ENCODE measurements at regions not wholly inside any gene's neighbourhood (a gene's known extent, or its start where the extent isn't known, plus 50 kb on each side); places are given as distances from the start of the nearest gene placed in this dataset.
"Not testable (repeated sequence)": the region's sequence is repeated elsewhere in the genome, so short reads cannot be mapped to it uniquely, and the experiment has no call there.

DNA sequence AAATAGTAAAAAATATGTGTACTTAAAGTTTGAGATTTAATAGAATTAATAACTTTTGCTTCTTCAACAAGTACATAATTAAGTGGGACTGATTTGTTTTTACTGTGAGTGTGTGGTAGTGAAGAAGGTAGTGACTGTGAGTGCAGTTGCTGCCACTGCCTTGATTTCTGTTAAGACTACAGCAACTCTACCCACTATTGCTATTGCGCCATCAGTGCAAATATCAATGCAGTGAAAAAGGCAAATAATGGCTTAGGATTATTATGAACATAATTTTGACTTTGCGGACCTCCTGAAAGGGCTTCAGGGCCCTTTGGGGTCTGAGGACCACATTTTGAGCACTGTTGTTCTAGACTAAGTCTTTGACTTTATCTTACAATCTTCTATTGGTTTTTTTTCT, 112.0 kb upstream of the PITX1 start:
- Mint-ChIP-seq H3K27me3 (peaks cover 19% of the 10 kb centered on the region), H3K9me3 (peaks cover 15% of the 10 kb centered on the region), H3K4me1 (ENCODE audit: low read depth) (peaks cover 11% of the 10 kb centered on the region), H3K36me3 (ENCODE audit: low read depth) (no peaks in the 10 kb centered on the region), H3K4me3 (no peak overlapping the region), H3K27ac (no peak overlapping the region)
- intact Hi-C loops (cut with micrococcal nuclease) = no loop called here

DNA sequence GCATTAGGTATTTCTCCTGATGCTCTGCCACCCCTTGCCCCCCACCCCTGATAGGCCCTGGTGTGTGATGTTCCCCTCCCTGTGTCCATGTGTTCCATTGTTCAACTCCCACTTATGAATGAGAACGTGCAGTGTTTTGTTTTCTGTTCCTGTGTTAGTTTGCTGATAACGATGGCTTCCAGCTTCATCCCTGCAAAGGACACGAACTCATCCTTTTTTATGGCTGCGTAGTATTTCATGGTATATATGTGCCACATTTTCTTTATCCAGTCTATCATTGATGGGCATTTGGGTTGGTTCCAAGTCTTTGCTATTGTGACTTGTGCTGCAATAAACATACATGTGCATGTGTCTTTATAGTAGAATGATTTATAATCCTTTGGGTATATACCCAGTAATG, 109.7 kb upstream of the PITX1 start:
- H3K4me3 Mint-ChIP-seq; H3K27ac Mint-ChIP-seq; H3K36me3 Mint-ChIP-seq (ENCODE audit: low read depth): not testable (repeated sequence)
- H3K9me3 Mint-ChIP-seq = peaks cover 15% of the 10 kb centered on the region
- H3K4me1 Mint-ChIP-seq (ENCODE audit: low read depth) = peaks cover 34% of the 10 kb centered on the region
- peaks cover 16% of the 10 kb centered on the region for H3K27me3 Mint-ChIP-seq
- intact Hi-C loops (cut with micrococcal nuclease) = loop anchor here (5.0 kb wide), 1 partner anchor 36 kb away; no protein-coding TSS in a partner anchor

DNA sequence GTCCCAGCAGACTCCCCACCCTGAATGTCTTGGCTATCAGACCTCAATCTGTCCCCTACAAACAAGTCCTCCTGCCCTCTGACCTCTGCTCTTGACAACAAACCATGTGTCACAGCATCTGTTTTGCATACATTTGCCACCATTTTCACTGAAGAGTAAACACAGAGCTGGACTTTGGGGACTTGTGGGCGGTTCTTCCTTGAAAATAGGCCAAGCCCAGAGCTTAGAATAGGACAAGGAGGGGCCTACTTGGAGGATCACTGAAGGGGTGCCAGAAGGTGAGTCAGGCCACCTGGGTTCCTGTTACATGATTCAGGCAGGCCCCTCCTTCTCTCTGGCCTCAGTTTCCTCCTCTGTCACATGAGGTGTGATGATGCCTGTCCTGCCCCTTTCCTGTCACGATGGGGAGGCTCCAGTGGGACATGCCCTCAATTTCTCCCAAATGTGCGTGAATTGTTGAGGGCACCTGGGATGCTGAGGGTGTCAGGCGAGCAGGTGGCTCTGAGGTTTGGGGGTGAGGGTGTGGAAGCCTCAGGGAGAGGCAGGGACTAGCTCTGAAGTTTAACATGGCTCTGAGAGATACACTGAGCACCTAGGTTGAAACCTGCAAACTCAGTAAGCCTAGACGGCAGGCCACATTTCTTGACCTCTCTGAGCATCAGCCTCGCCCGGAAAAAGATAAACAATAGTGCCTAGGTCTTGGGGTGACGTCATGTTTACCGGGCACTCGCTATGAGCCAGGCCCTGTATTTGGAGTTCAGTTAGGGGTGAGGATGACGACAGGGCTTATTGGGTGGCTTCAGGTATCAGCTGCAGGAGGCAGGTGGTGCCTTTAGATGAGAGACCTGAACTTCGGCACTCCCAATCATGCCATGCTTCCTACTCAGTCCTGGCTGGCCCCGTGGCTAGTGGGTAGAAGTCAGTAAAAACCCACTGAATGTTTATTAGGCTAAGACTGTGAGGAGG, 107.6 kb upstream of the PITX1 start:
- no peaks in the 10 kb centered on the region for H3K36me3 Mint-ChIP-seq (ENCODE audit: low read depth)
- H3K27me3 Mint-ChIP-seq = peaks cover 6% of the 10 kb centered on the region
- H3K9me3 Mint-ChIP-seq = no peaks in the 10 kb centered on the region
- intact Hi-C loops (cut with micrococcal nuclease) = loop anchor here (5.0 kb wide), 1 partner anchor 34 kb away; no protein-coding TSS in a partner anchor
- H3K27ac Mint-ChIP-seq = peak overlapping the region; percentile 67
- H3K4me3 Mint-ChIP-seq = no peak overlapping the region
- H3K4me1 Mint-ChIP-seq (ENCODE audit: low read depth) = peaks cover 53% of the 10 kb centered on the region

GRCh38 chr5:135140446-135141204, 106.6 kb upstream of the PITX1 start:
- intact Hi-C loops (cut with micrococcal nuclease) = loop anchor here (1.0 to 5.0 kb wide), 2 partner anchors 24 to 33 kb away; no protein-coding TSS in a partner anchor
- no peaks in the 10 kb centered on the region for H3K36me3 Mint-ChIP-seq (ENCODE audit: low read depth)
- H3K4me1 Mint-ChIP-seq (ENCODE audit: low read depth) = peaks cover 63% of the 10 kb centered on the region
- H3K4me3 Mint-ChIP-seq = no peak overlapping the region
- peaks cover 5% of the 10 kb centered on the region for H3K27me3 Mint-ChIP-seq
- no peaks in the 10 kb centered on the region for H3K9me3 Mint-ChIP-seq
- peak overlapping the region; percentile 67 for H3K27ac Mint-ChIP-seq

DNA sequence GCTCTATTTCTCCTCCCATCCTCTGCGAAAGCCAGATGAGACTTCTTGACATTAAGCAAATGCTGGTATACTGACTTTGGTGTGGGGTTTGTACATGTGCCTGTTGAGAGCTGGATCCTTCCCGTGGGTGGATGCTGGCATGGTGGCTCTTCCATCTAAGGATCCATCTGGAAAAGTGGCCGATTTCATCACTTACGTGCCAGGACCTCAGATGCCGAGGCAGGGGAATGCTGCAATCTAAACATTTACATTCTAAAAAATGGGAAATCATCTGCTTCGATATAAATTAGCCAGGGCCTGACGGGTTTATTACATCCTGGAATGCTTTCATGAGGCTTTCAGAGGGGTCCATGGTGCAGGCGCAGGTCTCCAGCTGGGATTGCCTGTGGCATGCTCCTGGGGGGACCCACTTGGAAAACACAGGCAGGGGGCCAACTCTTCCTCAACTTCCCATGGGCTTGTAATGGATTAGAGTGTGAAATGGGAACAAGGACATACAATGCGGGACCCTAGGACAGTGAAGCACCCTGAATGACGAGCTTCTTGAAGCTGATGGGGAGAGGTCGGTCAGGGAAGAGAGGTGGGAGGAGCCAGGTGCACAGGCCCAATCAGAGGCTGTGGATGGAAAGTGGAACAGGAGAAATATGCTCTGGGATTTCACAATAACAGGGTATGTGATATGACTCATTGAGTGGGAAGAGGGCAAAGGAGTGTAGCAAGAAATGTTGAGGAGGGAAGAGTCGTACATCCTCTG, 105.5 kb upstream of the PITX1 start:
- intact Hi-C loops (cut with micrococcal nuclease) = loop anchor here (1.0 to 5.0 kb wide), 2 partner anchors 23 to 32 kb away; no protein-coding TSS in a partner anchor
- no peaks in the 10 kb centered on the region for H3K36me3 Mint-ChIP-seq (ENCODE audit: low read depth)
- H3K9me3 Mint-ChIP-seq = no peaks in the 10 kb centered on the region

GRCh38 chr5:135138116-135138850, 104.3 kb upstream of the PITX1 start:
- H3K36me3 Mint-ChIP-seq (ENCODE audit: low read depth) = no peaks in the 10 kb centered on the region
- peaks cover 86% of the 10 kb centered on the region for H3K4me1 Mint-ChIP-seq (ENCODE audit: low read depth)
- H3K27me3 Mint-ChIP-seq = peaks cover 10% of the 10 kb centered on the region
- no peak overlapping the region for H3K27ac Mint-ChIP-seq
- no peak overlapping the region for H3K4me3 Mint-ChIP-seq
- H3K9me3 Mint-ChIP-seq = no peaks in the 10 kb centered on the region
- intact Hi-C loops (cut with micrococcal nuclease) = no loop called here

More for the DNA sequence above, 105.5 kb upstream of the PITX1 start:
- Mint-ChIP-seq H3K4me3 (no peak overlapping the region), H3K4me1 (ENCODE audit: low read depth) (peaks cover 73% of the 10 kb centered on the region), H3K27ac (peak overlapping the region; percentile 67), H3K27me3 (peaks cover 6% of the 10 kb centered on the region)

DNA sequence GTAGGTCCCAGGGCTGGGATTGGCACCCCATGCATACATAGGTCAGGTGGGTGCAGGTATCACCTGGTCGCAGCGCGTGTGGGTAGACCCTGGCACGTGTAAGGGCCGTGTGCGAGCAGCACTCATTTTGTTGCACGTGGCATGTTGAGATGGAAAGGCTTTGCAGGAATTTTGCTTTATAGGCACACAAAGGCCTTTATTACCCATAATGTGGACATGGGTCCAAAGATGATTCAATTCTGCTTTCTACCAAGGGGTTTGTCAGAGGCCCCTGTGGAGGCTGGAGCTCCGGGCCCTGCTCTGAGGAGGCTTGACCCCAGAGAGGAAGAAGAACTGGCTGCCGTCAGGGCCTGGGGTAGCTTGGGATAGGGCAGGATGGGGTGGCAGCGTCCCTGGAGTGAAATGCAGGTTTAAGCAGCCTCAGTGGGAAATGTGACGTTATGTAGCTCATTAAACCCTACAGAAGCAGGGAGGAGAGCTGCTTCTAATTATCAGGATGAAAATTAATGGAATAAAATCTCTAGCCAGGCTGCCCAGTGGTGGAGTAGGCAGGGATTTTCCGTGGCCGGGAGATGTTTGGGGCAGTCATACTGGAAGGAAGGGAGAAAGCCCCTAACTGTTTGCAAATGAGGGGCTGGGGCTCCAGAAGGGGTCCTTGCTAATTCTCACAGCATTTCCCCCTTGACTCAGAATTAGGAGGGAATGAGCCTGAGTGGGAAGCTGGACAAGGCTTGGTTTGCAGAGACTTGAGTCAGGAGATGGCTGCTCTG, 103.3 kb upstream of the PITX1 start:
- H3K4me1 Mint-ChIP-seq (ENCODE audit: low read depth) = peaks cover 96% of the 10 kb centered on the region
- no peaks in the 10 kb centered on the region for H3K36me3 Mint-ChIP-seq (ENCODE audit: low read depth)
- intact Hi-C loops (cut with micrococcal nuclease) = no loop called here
- peaks cover 11% of the 10 kb centered on the region for H3K27me3 Mint-ChIP-seq
- peak overlapping the region; percentile 42 for H3K27ac Mint-ChIP-seq
- H3K9me3 Mint-ChIP-seq = no peaks in the 10 kb centered on the region
- H3K4me3 Mint-ChIP-seq = no peak overlapping the region

GRCh38 chr5:135136546-135136945, 102.5 kb upstream of the PITX1 start:
- intact Hi-C loops (cut with micrococcal nuclease) = no loop called here

DNA sequence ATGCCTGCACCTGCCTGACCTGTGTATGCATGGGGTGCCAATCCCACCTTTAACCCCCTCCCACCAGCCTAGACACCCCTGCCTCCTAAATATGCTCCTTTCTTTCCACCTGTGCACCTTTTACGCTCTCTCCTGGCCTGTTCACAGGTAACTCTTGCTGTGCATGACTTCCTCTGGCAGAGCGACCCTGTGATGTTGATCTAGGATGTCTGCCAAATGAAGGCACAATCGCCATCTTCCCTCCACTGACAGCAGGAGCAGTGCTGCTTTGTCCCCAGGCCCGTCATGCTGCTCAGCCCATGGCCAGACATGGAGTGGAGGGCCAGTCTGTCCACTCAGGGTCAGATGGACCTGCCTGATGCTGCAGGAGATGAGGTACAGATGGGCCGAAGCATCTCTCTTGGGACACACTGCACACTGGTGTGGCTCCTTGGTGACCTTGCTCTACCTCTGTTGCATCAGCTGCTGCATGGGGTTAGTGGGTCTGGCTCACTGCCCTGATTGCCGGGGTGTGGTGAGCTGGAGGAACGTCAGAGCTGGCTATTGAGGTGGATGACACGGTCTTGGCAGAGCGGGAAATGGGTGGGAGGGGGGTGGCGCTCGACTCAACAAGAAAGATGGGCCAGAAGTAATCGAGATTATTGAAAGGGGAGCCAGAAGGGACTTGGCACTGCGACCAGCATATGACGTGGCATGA, 101.7 kb upstream of the PITX1 start:
- Mint-ChIP-seq H3K36me3 (ENCODE audit: low read depth) (no peaks in the 10 kb centered on the region), H3K27ac (peak overlapping the region; percentile 29), H3K4me1 (ENCODE audit: low read depth) (peaks cover 95% of the 10 kb centered on the region), H3K4me3 (no peak overlapping the region), H3K27me3 (peaks cover 11% of the 10 kb centered on the region), H3K9me3 (no peaks in the 10 kb centered on the region)
- intact Hi-C loops (cut with micrococcal nuclease) = no loop called here

More at GRCh38 chr5:135136546-135136945, 102.5 kb upstream of the PITX1 start:
- H3K27ac Mint-ChIP-seq = no peak overlapping the region
- no peaks in the 10 kb centered on the region for H3K9me3 Mint-ChIP-seq
- no peaks in the 10 kb centered on the region for H3K36me3 Mint-ChIP-seq (ENCODE audit: low read depth)
- H3K27me3 Mint-ChIP-seq = peaks cover 11% of the 10 kb centered on the region
- H3K4me3 Mint-ChIP-seq = no peak overlapping the region
- peaks cover 98% of the 10 kb centered on the region for H3K4me1 Mint-ChIP-seq (ENCODE audit: low read depth)

- intact Hi-C loops (cut with micrococcal nuclease) = no loop called here
- H3K27ac Mint-ChIP-seq = peak overlapping the region; percentile 67
- no peaks in the 10 kb centered on the region for H3K9me3 Mint-ChIP-seq
- H3K4me1 Mint-ChIP-seq (ENCODE audit: low read depth) = peaks cover 95% of the 10 kb centered on the region
- H3K4me3 Mint-ChIP-seq = no peak overlapping the region
- H3K36me3 Mint-ChIP-seq (ENCODE audit: low read depth) = no peaks in the 10 kb centered on the region
- H3K27me3 Mint-ChIP-seq = peaks cover 16% of the 10 kb centered on the region
Measured at GRCh38 chr5:135134691-135135381, 100.8 kb upstream of the PITX1 start.

DNA sequence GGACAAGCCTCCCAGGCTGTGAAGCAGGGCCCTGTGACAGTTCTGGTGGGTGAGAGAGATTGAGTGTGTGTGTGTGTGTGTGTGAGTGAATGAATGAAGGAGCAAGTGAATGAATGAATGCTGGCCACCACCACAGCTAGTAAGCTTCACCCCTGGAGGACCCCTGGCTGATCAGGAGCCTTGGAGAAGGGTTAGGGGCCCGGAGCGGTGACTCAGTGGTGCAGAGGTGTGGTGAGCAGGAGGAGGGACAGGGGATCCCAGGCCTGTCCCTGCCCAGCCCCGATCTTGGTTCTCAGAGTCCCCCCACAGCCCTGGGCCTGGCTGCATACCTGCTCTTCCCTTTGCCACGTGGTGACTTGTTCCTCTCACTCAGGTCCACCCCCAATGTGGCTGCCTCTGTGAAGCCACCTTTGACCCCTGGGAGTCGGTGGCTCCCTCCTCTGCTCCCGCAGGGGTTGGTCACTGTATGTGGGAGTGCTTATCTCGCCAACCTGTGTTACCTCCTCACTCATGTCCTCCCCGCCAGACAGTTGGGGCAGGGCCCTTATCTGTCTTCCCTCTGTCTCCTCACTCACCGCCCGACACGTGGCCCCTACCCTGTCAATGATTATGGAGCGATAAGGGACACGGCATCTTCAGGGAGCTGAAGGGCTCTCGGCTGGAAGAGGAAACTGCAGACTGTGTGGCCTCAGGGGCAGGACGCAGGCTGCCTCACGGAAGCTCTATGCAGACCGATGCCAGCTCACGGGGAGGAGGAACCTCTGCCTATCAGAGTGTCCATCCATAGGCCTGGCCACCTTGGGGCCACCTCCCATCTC, 99.9 kb upstream of the PITX1 start:
- no peaks in the 10 kb centered on the region for H3K36me3 Mint-ChIP-seq (ENCODE audit: low read depth)
- H3K27ac Mint-ChIP-seq = peak overlapping the region; percentile 67
- no peak overlapping the region for H3K4me3 Mint-ChIP-seq
- H3K4me1 Mint-ChIP-seq (ENCODE audit: low read depth) = peaks cover 86% of the 10 kb centered on the region
- peaks cover 21% of the 10 kb centered on the region for H3K27me3 Mint-ChIP-seq
- H3K9me3 Mint-ChIP-seq = no peaks in the 10 kb centered on the region
- intact Hi-C loops (cut with micrococcal nuclease) = no loop called here

Data from dendritic cell treated with granulocyte-macrophage colony-stimulating factor and Interleukin-4, amounts not matched to agents 40 ng/mL and 50 ng/mL, for 4 days (primary cell).